ENCODE measurements at regions not wholly inside any gene's neighbourhood (a gene's known extent, or its start where the extent isn't known, plus 50 kb on each side); places are given as distances from the start of the nearest gene placed in this dataset.

DNA sequence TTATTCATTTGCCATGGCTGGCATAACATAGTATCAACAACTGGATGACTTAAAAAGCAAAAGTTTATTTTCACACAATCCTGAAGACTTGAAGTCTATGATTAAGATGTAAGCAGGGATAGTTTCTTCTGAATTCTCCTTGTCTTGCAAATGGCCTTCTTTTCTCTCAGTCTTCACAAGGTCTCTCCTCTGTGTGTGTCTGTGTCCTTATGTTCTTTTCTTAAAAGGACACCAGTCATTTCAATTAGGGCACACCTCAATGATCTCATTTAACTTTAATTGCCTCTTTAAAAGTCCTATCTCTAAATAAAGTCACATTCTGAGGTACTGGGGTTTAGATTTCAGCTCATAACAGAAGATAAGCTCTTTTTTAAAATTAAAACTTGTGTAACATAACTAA, 399.7 kb downstream of the PABPC4L start:
- H3K27ac ChIP-seq (ENCODE audit: poor library complexity, severe bottlenecking) = no peak overlapping the region

DNA sequence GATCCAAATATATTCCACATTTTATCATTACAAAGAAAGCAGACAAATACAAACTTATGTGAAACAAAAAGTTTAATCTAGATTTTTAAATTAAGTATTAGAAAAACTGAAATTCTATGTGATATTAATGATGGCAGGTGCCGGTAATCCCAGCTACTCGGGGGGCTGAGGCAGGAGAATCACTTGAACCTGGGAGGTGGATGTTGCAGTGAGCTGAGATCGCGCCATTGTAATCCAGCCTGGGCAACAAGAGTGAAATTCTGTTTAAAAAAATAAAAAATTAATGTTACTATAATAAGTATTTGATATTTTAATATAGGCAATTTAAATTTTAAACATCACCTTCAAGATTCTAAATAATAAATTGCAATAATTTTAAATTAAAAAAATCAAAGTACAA, 400.6 kb downstream of the PABPC4L start:
- Histone ChIP-seq H3K27me3 (ENCODE audit: insufficient read depth, poor library complexity, severe bottlenecking) (no peaks in the 10 kb centered on the region), H3K4me3 (ENCODE audit: severe bottlenecking) (no peak overlapping the region), H3K9me3 (ENCODE audit: severe bottlenecking) (no peaks in the 10 kb centered on the region), H3K27ac (ENCODE audit: poor library complexity, severe bottlenecking) (no peak overlapping the region), H3K4me1 (ENCODE audit: insufficient read depth, poor library complexity, severe bottlenecking) (peaks cover 10% of the 10 kb centered on the region), H3K36me3 (ENCODE audit: low read depth) (no peaks in the 10 kb centered on the region)
- no peak for ATAC-seq (ENCODE audit: low read depth)
- TF ChIP-seq, protein P1, sequence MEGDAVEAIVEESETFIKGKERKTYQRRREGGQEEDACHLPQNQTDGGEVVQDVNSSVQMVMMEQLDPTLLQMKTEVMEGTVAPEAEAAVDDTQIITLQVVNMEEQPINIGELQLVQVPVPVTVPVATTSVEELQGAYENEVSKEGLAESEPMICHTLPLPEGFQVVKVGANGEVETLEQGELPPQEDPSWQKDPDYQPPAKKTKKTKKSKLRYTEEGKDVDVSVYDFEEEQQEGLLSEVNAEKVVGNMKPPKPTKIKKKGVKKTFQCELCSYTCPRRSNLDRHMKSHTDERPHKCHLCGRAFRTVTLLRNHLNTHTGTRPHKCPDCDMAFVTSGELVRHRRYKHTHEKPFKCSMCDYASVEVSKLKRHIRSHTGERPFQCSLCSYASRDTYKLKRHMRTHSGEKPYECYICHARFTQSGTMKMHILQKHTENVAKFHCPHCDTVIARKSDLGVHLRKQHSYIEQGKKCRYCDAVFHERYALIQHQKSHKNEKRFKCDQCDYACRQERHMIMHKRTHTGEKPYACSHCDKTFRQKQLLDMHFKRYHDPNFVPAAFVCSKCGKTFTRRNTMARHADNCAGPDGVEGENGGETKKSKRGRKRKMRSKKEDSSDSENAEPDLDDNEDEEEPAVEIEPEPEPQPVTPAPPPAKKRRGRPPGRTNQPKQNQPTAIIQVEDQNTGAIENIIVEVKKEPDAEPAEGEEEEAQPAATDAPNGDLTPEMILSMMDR (IDR thresholded peaks at IDR 0.05; ENCODE audit: poor library complexity, severe bottlenecking) = no peak
- DNase-seq (ENCODE audit: low spot score) = no peak

More for the DNA sequence above, 399.7 kb downstream of the PABPC4L start:
- ATAC-seq (ENCODE audit: low read depth) (no peak), DNase-seq (ENCODE audit: low spot score) (no peak)
- TF ChIP-seq, protein P1 (IDR thresholded peaks at IDR 0.05; ENCODE audit: poor library complexity, severe bottlenecking) = no peak
- peaks cover 10% of the 10 kb centered on the region for H3K4me1 ChIP-seq (ENCODE audit: insufficient read depth, poor library complexity, severe bottlenecking)
- no peaks in the 10 kb centered on the region for H3K27me3 ChIP-seq (ENCODE audit: insufficient read depth, poor library complexity, severe bottlenecking)
- no peaks in the 10 kb centered on the region for H3K9me3 ChIP-seq (ENCODE audit: severe bottlenecking)
- no peaks in the 10 kb centered on the region for H3K36me3 ChIP-seq (ENCODE audit: low read depth)
- no peak overlapping the region for H3K4me3 ChIP-seq (ENCODE audit: severe bottlenecking)

DNA sequence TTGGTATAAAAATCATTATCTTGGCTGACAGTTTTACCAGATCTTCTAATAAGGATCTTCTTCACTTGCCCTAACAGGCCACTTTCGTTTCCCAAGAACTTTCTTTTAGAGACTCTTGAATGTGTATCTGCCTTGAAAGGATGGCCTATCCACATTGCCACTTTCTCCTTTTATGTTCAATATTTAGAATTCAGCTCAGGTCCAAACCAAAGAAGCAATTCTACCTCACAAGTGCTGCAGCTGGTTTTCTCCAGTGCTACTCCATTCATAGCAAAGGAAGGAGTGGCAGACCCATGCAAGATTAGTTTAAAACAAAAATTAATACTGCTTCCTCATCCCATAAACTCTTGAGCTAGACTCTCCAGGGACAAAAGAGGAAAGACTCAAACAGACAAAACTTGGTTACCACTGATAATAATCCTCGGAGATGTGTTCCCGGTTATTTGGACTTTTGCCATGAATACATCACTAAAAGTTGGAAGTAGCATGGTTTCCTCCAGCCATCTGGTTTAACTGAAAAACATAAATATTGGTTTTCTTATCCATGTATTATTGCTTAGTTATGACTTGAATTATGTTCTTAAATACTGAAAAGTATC, 401.8 kb downstream of the PABPC4L start:
- Histone ChIP-seq H3K27ac (ENCODE audit: poor library complexity, severe bottlenecking) (no peak overlapping the region), H3K9me3 (ENCODE audit: severe bottlenecking) (no peaks in the 10 kb centered on the region), H3K36me3 (ENCODE audit: low read depth) (no peaks in the 10 kb centered on the region), H3K27me3 (ENCODE audit: insufficient read depth, poor library complexity, severe bottlenecking) (no peaks in the 10 kb centered on the region), H3K4me1 (ENCODE audit: insufficient read depth, poor library complexity, severe bottlenecking) (peaks cover 10% of the 10 kb centered on the region), H3K4me3 (ENCODE audit: severe bottlenecking) (no peak overlapping the region)
- DNase-seq (ENCODE audit: low spot score) (no peak), ATAC-seq (ENCODE audit: low read depth) (no peak)
- TF ChIP-seq, protein P1 (IDR thresholded peaks at IDR 0.05; ENCODE audit: poor library complexity, severe bottlenecking) = no peak

DNA sequence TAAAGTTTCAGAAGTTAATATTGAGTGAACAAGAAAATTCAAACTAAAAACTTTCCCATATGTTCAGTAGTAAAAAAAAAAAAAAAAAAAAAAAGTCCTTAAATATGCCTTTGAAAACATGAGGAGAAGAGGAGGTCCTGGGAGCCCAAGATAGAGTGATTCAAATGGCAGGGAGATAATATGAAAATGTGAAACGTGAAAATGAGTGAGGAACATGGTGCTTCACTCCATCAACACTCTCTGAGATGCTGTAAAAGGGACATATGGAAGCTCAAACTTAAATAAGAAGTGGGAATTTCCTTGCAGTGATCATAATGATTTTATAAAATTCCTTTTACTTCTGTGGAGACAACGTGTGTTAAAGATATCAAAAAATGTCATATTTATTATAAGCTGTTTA, 423.9 kb downstream of the PABPC4L start:
- TF ChIP-seq, protein P1 (IDR thresholded peaks at IDR 0.05; ENCODE audit: poor library complexity, severe bottlenecking) = no peak
- Histone ChIP-seq H3K9me3 (ENCODE audit: severe bottlenecking) (no peaks in the 10 kb centered on the region), H3K27ac (ENCODE audit: poor library complexity, severe bottlenecking) (no peak overlapping the region), H3K4me3 (ENCODE audit: severe bottlenecking) (no peak overlapping the region), H3K27me3 (ENCODE audit: insufficient read depth, poor library complexity, severe bottlenecking) (no peaks in the 10 kb centered on the region), H3K4me1 (ENCODE audit: insufficient read depth, poor library complexity, severe bottlenecking) (no peaks in the 10 kb centered on the region), H3K36me3 (ENCODE audit: low read depth) (no peaks in the 10 kb centered on the region)
- DNase-seq (ENCODE audit: low spot score) (no peak), ATAC-seq (ENCODE audit: low read depth) (no peak)

DNA sequence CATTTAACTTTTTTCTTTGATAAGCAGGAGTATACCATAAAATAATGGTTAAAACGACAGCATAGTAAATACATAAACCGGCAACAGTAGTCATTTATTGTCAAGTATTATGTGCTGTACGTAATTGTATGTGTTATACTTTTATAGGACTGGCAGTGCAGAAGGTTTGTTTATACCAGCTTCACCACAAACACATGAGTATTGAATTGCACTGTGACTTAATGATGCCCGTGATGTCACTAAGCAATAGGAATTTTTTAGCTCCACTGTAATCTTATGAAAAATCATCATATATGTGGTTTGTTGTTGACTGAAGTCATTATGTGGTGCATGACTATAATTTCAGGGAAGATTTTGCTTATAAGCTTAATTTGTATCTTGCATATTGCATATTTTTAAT, 424.6 kb downstream of the PABPC4L start:
- Histone ChIP-seq H3K27me3 (ENCODE audit: insufficient read depth, poor library complexity, severe bottlenecking) (no peaks in the 10 kb centered on the region), H3K27ac (ENCODE audit: poor library complexity, severe bottlenecking) (no peak overlapping the region), H3K4me3 (ENCODE audit: severe bottlenecking) (no peak overlapping the region), H3K4me1 (ENCODE audit: insufficient read depth, poor library complexity, severe bottlenecking) (no peaks in the 10 kb centered on the region), H3K9me3 (ENCODE audit: severe bottlenecking) (no peaks in the 10 kb centered on the region), H3K36me3 (ENCODE audit: low read depth) (no peaks in the 10 kb centered on the region)
- no peak for DNase-seq (ENCODE audit: low spot score)
- no peak for ATAC-seq (ENCODE audit: low read depth)
- TF ChIP-seq, protein P1 (IDR thresholded peaks at IDR 0.05; ENCODE audit: poor library complexity, severe bottlenecking) = no peak

All from RWPE2 (cell line).